ENCODE measurements at regions not wholly inside any gene's neighbourhood (a gene's known extent, or its start where the extent isn't known, plus 50 kb on each side); places are given as distances from the start of the nearest gene placed in this dataset.

GRCh38 chr9:80049096-80049782 is 477.5 kb downstream of the TLE4 start:
- TF ChIP-seq YY1 (IDR thresholded peaks at IDR 0.05; ENCODE audit: low read depth, low read length) (no peak), ASH2L (IDR thresholded peaks at IDR 0.05; ENCODE audit: borderline replicate concordance, low read depth) (no peak), POLR2A (IDR thresholded peaks at IDR 0.05; ENCODE audit: low read depth, low read length) (no peak), RAD21 (IDR thresholded peaks at IDR 0.05; ENCODE audit: insufficient read depth, low read depth, low read length) (no peak), SP1 (IDR thresholded peaks at IDR 0.05; ENCODE audit: low read depth, low read length) (no peak), E2F4 (IDR thresholded peaks at IDR 0.05; ENCODE audit: low read depth, low read length) (no peak), POLR2AphosphoS2 (IDR thresholded peaks at IDR 0.05; ENCODE audit: low read depth, low read length) (no peak), BHLHE40 (IDR thresholded peaks at IDR 0.05; ENCODE audit: borderline replicate concordance in 1 of 2, low read depth in 2 of 2, low read length in 1 of 2) (no peak)
- TF ChIP-seq, protein P1, sequence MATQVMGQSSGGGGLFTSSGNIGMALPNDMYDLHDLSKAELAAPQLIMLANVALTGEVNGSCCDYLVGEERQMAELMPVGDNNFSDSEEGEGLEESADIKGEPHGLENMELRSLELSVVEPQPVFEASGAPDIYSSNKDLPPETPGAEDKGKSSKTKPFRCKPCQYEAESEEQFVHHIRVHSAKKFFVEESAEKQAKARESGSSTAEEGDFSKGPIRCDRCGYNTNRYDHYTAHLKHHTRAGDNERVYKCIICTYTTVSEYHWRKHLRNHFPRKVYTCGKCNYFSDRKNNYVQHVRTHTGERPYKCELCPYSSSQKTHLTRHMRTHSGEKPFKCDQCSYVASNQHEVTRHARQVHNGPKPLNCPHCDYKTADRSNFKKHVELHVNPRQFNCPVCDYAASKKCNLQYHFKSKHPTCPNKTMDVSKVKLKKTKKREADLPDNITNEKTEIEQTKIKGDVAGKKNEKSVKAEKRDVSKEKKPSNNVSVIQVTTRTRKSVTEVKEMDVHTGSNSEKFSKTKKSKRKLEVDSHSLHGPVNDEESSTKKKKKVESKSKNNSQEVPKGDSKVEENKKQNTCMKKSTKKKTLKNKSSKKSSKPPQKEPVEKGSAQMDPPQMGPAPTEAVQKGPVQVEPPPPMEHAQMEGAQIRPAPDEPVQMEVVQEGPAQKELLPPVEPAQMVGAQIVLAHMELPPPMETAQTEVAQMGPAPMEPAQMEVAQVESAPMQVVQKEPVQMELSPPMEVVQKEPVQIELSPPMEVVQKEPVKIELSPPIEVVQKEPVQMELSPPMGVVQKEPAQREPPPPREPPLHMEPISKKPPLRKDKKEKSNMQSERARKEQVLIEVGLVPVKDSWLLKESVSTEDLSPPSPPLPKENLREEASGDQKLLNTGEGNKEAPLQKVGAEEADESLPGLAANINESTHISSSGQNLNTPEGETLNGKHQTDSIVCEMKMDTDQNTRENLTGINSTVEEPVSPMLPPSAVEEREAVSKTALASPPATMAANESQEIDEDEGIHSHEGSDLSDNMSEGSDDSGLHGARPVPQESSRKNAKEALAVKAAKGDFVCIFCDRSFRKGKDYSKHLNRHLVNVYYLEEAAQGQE (IDR thresholded peaks at IDR 0.05; ENCODE audit: low read depth, low read length): no peak

Measured in GM12878 (cell line).